ENCODE measurements at regions not wholly inside any gene's neighbourhood (a gene's known extent, or its start where the extent isn't known, plus 50 kb on each side); places are given as distances from the start of the nearest gene placed in this dataset.

DNA sequence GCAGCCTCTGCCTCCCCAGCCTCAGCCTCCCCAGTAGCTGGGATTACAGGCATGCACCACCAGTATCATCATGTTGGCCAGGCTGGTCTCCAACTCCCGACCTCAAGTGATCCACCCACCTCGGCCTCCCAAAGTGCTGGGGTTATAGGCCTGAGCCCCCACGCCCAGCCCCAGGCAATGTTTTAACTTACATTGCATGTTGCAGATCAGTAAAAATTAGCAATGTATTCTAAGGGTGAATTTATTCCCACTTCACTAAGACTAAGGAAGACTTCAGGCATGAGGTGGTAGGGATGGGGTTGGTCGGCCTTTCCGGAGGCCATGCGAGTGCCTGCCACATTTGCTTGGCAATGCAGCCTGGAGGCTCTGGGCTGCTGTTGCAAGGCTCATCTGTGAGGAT, 66.8 kb upstream of the JDP2 start:
- TF ChIP-seq, protein P1, sequence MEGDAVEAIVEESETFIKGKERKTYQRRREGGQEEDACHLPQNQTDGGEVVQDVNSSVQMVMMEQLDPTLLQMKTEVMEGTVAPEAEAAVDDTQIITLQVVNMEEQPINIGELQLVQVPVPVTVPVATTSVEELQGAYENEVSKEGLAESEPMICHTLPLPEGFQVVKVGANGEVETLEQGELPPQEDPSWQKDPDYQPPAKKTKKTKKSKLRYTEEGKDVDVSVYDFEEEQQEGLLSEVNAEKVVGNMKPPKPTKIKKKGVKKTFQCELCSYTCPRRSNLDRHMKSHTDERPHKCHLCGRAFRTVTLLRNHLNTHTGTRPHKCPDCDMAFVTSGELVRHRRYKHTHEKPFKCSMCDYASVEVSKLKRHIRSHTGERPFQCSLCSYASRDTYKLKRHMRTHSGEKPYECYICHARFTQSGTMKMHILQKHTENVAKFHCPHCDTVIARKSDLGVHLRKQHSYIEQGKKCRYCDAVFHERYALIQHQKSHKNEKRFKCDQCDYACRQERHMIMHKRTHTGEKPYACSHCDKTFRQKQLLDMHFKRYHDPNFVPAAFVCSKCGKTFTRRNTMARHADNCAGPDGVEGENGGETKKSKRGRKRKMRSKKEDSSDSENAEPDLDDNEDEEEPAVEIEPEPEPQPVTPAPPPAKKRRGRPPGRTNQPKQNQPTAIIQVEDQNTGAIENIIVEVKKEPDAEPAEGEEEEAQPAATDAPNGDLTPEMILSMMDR (IDR thresholded peaks at IDR 0.05), result no peak
- TF ChIP-seq POLR2A (IDR thresholded peaks at IDR 0.05), result no peak
- TF ChIP-seq POLR2AphosphoS5 (IDR thresholded peaks at IDR 0.05), result no peak
